BJ (cell line): ENCODE measurements at regions not wholly inside any gene's neighbourhood (a gene's known extent, or its start where the extent isn't known, plus 50 kb on each side); places are given as distances from the start of the nearest gene placed in this dataset.

Source experiments
- CTCF ChIA-PET: fragments of 350-600 bp; formaldehyde crosslinking; extraction: SDS; loops from one replicate; lab custom pipeline; 2021; ENCODE audit warnings: antibody characterized with exemption, inconsistent platforms; lab: Yijun Ruan, JAX
- POLR2A ChIA-PET: fragments of 300-600 bp; sonication (Branson Sonifier 250); formaldehyde crosslinking; extraction: SDS; loops from one replicate; lab custom pipeline; 2021; ENCODE audit warnings: antibody characterized with exemption; lab: Charles Lee
- DNase-seq: peaks from one replicate; pipeline ENCODE4 v3.0.0-alpha.2; 2011; ENCODE audit warnings: low read depth
- H3K27me3 ChIP-seq: 2 replicates; pipeline ENCODE4 v1.6.0; 2011; ENCODE audit warnings: low read length; ENCODE audit not compliant: control insufficient read depth, insufficient read depth
- H3K36me3 ChIP-seq: 2 replicates; pipeline ENCODE4 v1.5.1; 2011; ENCODE audit warnings: low read length; ENCODE audit not compliant: control insufficient read depth, insufficient read depth
- H3K4me3 ChIP-seq: 2 replicates; pipeline ENCODE4 v1.5.1; 2011; ENCODE audit warnings: low read depth, mild to moderate bottlenecking, control low read depth, low read length
- CTCF ChIP-seq: IDR thresholded peaks from 2 replicates; pipeline ENCODE4 v1.5.1; 2011; ENCODE audit warnings: low read depth, mild to moderate bottlenecking, control low read depth, inconsistent platforms, low read length, moderate library complexity; ENCODE audit not compliant: insufficient read depth

DNA sequence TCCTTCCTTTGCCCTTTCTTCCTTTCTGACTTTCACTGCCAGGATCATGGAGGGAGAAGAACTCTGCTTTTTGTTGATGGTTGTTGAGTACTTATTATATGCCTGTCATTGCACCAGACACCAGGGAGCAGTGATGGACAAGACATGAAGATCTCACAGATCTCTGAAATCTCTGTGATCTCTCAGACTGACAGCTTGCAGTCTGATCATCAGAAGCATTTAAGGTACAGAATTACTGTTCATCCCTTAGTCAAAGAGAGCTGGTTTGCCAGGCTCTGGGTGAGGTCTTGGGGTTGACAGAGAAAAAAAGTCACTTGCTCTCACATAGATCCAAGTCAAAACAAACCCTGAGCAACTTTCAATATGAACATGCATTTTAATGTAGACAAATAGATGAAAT is 299.5 kb upstream of the FMN2 start:
- Histone ChIP-seq H3K4me3 (no peak overlapping the region), H3K27me3 (no peaks in the 10 kb centered on the region), H3K36me3 (no peaks in the 10 kb centered on the region)
- TF ChIP-seq CTCF: no peak
- POLR2A ChIA-PET: no interaction called here
- CTCF ChIA-PET: no interaction called here
- no peak for DNase-seq

GRCh38 chr1:239795304-239795703 is 296.4 kb upstream of the FMN2 start:
- H3K4me3 ChIP-seq: no peak overlapping the region
- no peak for TF ChIP-seq CTCF
- POLR2A ChIA-PET: no interaction called here
- no peaks in the 10 kb centered on the region for H3K27me3 ChIP-seq
- no peak for DNase-seq
- H3K36me3 ChIP-seq: no peaks in the 10 kb centered on the region
- CTCF ChIA-PET: no interaction called here

GRCh38 chr1:239799617-239800016 is 292.1 kb upstream of the FMN2 start:
- CTCF ChIA-PET: no interaction called here
- no peak for DNase-seq
- TF ChIP-seq CTCF: no peak
- Histone ChIP-seq H3K36me3 (no peaks in the 10 kb centered on the region), H3K27me3 (no peaks in the 10 kb centered on the region), H3K4me3 (no peak overlapping the region)
- POLR2A ChIA-PET: no interaction called here

GRCh38 chr1:239800861-239801260 is 290.8 kb upstream of the FMN2 start:
- POLR2A ChIA-PET: no interaction called here
- no peak for DNase-seq
- no peaks in the 10 kb centered on the region for H3K27me3 ChIP-seq
- H3K36me3 ChIP-seq: no peaks in the 10 kb centered on the region
- H3K4me3 ChIP-seq: no peak overlapping the region
- TF ChIP-seq CTCF: no peak
- CTCF ChIA-PET: no interaction called here

- POLR2A ChIA-PET: no interaction called here
- TF ChIP-seq CTCF: no peak
- CTCF ChIA-PET: no interaction called here
- H3K27me3 ChIP-seq: no peaks in the 10 kb centered on the region
- H3K4me3 ChIP-seq: no peak overlapping the region
- H3K36me3 ChIP-seq: no peaks in the 10 kb centered on the region
- DNase-seq: no peak
These were observed 289.4 kb upstream of the FMN2 start for GRCh38 chr1:239802275-239802674.
